Loucy (cell line): ENCODE measurements at regions not wholly inside any gene's neighbourhood (a gene's known extent, or its start where the extent isn't known, plus 50 kb on each side); places are given as distances from the start of the nearest gene placed in this dataset.

ENCODE experiments used
- H2AFZ ChIP-seq: fragments of 200-600 bp; sonication (generic); 2 replicates; pipeline ENCODE4 v1.6.0; 2016; ENCODE audit warnings: antibody characterized with exemption, mild to moderate bottlenecking, low read length, moderate library complexity
- H3F3A ChIP-seq: fragments of 200-600 bp; 2 replicates; pipeline ENCODE4 v1.6.0; 2016; ENCODE audit warnings: antibody characterized with exemption, low read depth, mild to moderate bottlenecking
- H3K27me3 ChIP-seq: fragments of 200-600 bp; sonication (generic); 2 replicates; pipeline ENCODE4 v1.6.1; 2014; ENCODE audit warnings: low read length, mild to moderate bottlenecking; ENCODE audit not compliant: insufficient read depth, poor library complexity, severe bottlenecking
- H3K36me3 ChIP-seq: fragments of 200-600 bp; sonication (generic); 2 replicates; pipeline ENCODE4 v1.6.1; 2016; ENCODE audit warnings: low read length; ENCODE audit not compliant: insufficient read depth
- H3K4me1 ChIP-seq: fragments of 200-600 bp; sonication (generic); 2 replicates; pipeline ENCODE4 v1.5.1; 2014; ENCODE audit warnings: low read length, mild to moderate bottlenecking; ENCODE audit not compliant: insufficient read depth, poor library complexity, severe bottlenecking
- H3K4me2 ChIP-seq: fragments of 200-600 bp; sonication (generic); 2 replicates; pipeline ENCODE4 v1.6.0; 2014; ENCODE audit warnings: antibody characterized with exemption, low read length, low read depth, mild to moderate bottlenecking; ENCODE audit not compliant: poor library complexity, severe bottlenecking
- H3K4me3 ChIP-seq: fragments of 200-600 bp; sonication (generic); 2 replicates; pipeline ENCODE4 v1.5.1; 2014; ENCODE audit warnings: low read length, mild to moderate bottlenecking, mixed read lengths; ENCODE audit not compliant: poor library complexity, severe bottlenecking
- H3K79me2 ChIP-seq: fragments of 200-600 bp; sonication (generic); 2 replicates; pipeline ENCODE4 v1.6.1; 2014; ENCODE audit warnings: low read length; ENCODE audit not compliant: insufficient read depth
- H3K9ac ChIP-seq: fragments of 200-600 bp; sonication (generic); 2 replicates; pipeline ENCODE4 v1.6.0; 2014; ENCODE audit warnings: mild to moderate bottlenecking, low read depth, low read length, moderate library complexity; ENCODE audit not compliant: poor library complexity, severe bottlenecking
- H3K9me2 ChIP-seq: fragments of 200-600 bp; sonication (generic); replicated peaks from 2 replicates; pipeline ENCODE4 v1.6.1; 2016; ENCODE audit warnings: low read depth, low read length, mixed read lengths
- H3K9me3 ChIP-seq: fragments of 200-600 bp; sonication (generic); 2 replicates; pipeline ENCODE4 v1.6.1; 2014; ENCODE audit warnings: mild to moderate bottlenecking, antibody characterized with exemption, low read length, low read depth; ENCODE audit not compliant: insufficient read depth
- H4K20me1 ChIP-seq: fragments of 200-600 bp; sonication (generic); 2 replicates; pipeline ENCODE4 v1.6.0; 2014; ENCODE audit warnings: antibody characterized with exemption, low read length, mild to moderate bottlenecking; ENCODE audit not compliant: insufficient read depth, poor library complexity, severe bottlenecking
- EZH2phosphoT487 ChIP-seq: fragments of 200-600 bp; IDR thresholded peaks from 2 replicates; pipeline ENCODE4 v1.6.1; 2018; ENCODE audit warnings: antibody characterized with exemption, mild to moderate bottlenecking, moderate library complexity, borderline replicate concordance
- TF ChIP-seq, protein P1 (sequence below): fragments of 200-600 bp; sonication (generic); conservative IDR thresholded peaks from 2 replicates; pipeline ENCODE4 v1.5.1; 2014; ENCODE audit warnings: mild to moderate bottlenecking, antibody characterized with exemption, low read length

GRCh38 chr18:47436871-47437270, 185.4 kb upstream of the SKOR2 start:
- Histone ChIP-seq H3K79me2 (no peaks in the 10 kb centered on the region), H3K9me2 (no peaks in the 10 kb centered on the region), H3F3A (no peaks in the 10 kb centered on the region), H3K9ac (no peak overlapping the region), H4K20me1 (no peaks in the 10 kb centered on the region), H3K4me1 (no peaks in the 10 kb centered on the region), H3K9me3 (no peaks in the 10 kb centered on the region), H3K36me3 (no peaks in the 10 kb centered on the region), H3K4me2 (no peak overlapping the region), H3K27me3 (no peaks in the 10 kb centered on the region), H3K4me3 (no peak overlapping the region), H2AFZ (no peak overlapping the region)
- TF ChIP-seq, protein P1, sequence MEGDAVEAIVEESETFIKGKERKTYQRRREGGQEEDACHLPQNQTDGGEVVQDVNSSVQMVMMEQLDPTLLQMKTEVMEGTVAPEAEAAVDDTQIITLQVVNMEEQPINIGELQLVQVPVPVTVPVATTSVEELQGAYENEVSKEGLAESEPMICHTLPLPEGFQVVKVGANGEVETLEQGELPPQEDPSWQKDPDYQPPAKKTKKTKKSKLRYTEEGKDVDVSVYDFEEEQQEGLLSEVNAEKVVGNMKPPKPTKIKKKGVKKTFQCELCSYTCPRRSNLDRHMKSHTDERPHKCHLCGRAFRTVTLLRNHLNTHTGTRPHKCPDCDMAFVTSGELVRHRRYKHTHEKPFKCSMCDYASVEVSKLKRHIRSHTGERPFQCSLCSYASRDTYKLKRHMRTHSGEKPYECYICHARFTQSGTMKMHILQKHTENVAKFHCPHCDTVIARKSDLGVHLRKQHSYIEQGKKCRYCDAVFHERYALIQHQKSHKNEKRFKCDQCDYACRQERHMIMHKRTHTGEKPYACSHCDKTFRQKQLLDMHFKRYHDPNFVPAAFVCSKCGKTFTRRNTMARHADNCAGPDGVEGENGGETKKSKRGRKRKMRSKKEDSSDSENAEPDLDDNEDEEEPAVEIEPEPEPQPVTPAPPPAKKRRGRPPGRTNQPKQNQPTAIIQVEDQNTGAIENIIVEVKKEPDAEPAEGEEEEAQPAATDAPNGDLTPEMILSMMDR = no peak
- no peak for TF ChIP-seq EZH2phosphoT487

- H3K4me3 ChIP-seq = no peak overlapping the region
Measured at GRCh38 chr18:47434214-47434746, 182.8 kb upstream of the SKOR2 start.

DNA sequence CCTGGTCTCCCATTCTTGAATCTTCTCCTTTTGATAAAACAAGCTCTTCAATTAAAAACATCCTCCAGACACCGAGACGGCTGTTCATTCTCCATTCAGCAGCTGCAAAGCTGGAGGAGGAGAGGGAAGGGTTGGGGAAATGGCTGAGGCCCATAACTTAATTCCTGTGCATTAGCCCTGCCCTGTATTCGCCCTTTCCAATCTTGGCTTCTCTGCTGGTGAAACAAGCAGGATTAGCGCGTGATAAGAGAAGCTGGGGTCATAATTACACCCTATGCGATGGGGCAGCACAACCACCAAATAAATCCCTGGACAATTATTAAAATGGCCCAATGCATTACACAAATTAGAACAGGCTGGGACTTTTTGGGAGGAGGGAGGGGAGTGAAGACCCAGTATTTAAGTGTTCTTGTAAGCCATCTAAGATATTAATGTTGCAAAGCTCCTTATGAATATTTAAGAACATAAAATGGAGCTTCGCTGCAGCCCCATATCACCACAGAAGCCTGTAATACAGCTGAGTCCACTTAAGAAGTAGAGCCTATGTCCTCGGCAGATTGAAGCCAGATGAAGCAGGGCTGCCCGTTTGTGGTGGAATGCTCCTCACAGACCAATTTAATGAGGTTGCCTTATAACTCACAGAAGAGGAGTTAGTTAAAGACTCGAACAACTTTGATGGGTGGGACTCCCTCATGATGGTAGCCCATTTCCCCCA, 176.6 kb upstream of the SKOR2 start:
- H3K4me3 ChIP-seq = no peak overlapping the region
- H3K79me2 ChIP-seq = no peaks in the 10 kb centered on the region
- no peaks in the 10 kb centered on the region for H3K4me1 ChIP-seq
- H3F3A ChIP-seq = no peaks in the 10 kb centered on the region
- no peaks in the 10 kb centered on the region for H4K20me1 ChIP-seq
- H3K36me3 ChIP-seq = no peaks in the 10 kb centered on the region
- H3K9me3 ChIP-seq = no peaks in the 10 kb centered on the region
- H3K9ac ChIP-seq = no peak overlapping the region
- H3K4me2 ChIP-seq = no peak overlapping the region
- no peak for TF ChIP-seq EZH2phosphoT487
- TF ChIP-seq, protein P1 = no peak
- no peaks in the 10 kb centered on the region for H3K9me2 ChIP-seq
- H2AFZ ChIP-seq = no peak overlapping the region
- no peaks in the 10 kb centered on the region for H3K27me3 ChIP-seq

More at GRCh38 chr18:47434214-47434746, 182.8 kb upstream of the SKOR2 start:
- no peaks in the 10 kb centered on the region for H4K20me1 ChIP-seq
- TF ChIP-seq EZH2phosphoT487 = no peak
- TF ChIP-seq, protein P1 = no peak
- H3K9me3 ChIP-seq = no peaks in the 10 kb centered on the region
- no peaks in the 10 kb centered on the region for H3K79me2 ChIP-seq
- H3K4me1 ChIP-seq = no peaks in the 10 kb centered on the region
- H2AFZ ChIP-seq = no peak overlapping the region
- H3K36me3 ChIP-seq = no peaks in the 10 kb centered on the region
- H3K4me2 ChIP-seq = no peak overlapping the region
- H3K27me3 ChIP-seq = no peaks in the 10 kb centered on the region
- no peaks in the 10 kb centered on the region for H3F3A ChIP-seq
- no peak overlapping the region for H3K9ac ChIP-seq
- no peaks in the 10 kb centered on the region for H3K9me2 ChIP-seq
